OCI-LY7 (cell line): ENCODE measurements at regions not wholly inside any gene's neighbourhood (a gene's known extent, or its start where the extent isn't known, plus 50 kb on each side); places are given as distances from the start of the nearest gene placed in this dataset.

Source experiments
- CTCF ChIP-seq: fragments of 200-600 bp; sonication (generic); conservative IDR thresholded peaks from 2 replicates; pipeline ENCODE4 v1.5.1; 2014; ENCODE audit warnings: mild to moderate bottlenecking, antibody characterized with exemption, low read length, moderate library complexity, mixed read lengths
- EZH2phosphoT487 ChIP-seq: fragments of 200-600 bp; sonication (generic); IDR thresholded peaks from 2 replicates; pipeline ENCODE4 v1.6.1; 2018; ENCODE audit warnings: low read depth, borderline replicate concordance, mild to moderate bottlenecking, mixed run types, antibody characterized with exemption, low read length, moderate library complexity, mixed read lengths

GRCh38 chr20:40317156-40317790, 371.8 kb downstream of the MAFB start:
- no peak for TF ChIP-seq CTCF
- TF ChIP-seq EZH2phosphoT487, result no peak
